ENCODE measurements at regions not wholly inside any gene's neighbourhood (a gene's known extent, or its start where the extent isn't known, plus 50 kb on each side); places are given as distances from the start of the nearest gene placed in this dataset.
"Not testable (repeated sequence)": the region's sequence is repeated elsewhere in the genome, so short reads cannot be mapped to it uniquely, and the experiment has no call there.

GRCh38 chr6:94713446-94713845 is 863.9 kb upstream of the MANEA start:
- Histone ChIP-seq H3K27me3 (ENCODE audit: low read depth, low read length) (no peaks in the 10 kb centered on the region), H3K9me3 (ENCODE audit: insufficient read depth, low read length) (no peaks in the 10 kb centered on the region), H3K79me2 (ENCODE audit: low read length) (no peaks in the 10 kb centered on the region), H3K9ac (ENCODE audit: low read length) (no peak overlapping the region), H2AFZ (ENCODE audit: low read depth, low read length) (no peak overlapping the region), H3K36me3 (replicated peaks; ENCODE audit: low read depth, low read length) (no peaks in the 10 kb centered on the region), H3K27ac (ENCODE audit: low read length) (no peak overlapping the region), H4K20me1 (ENCODE audit: insufficient read depth, low read length) (no peaks in the 10 kb centered on the region), H3K4me3 (ENCODE audit: low read length) (no peak overlapping the region), H3K4me2 (ENCODE audit: low read length) (no peak overlapping the region), H3K4me1 (ENCODE audit: low read length) (no peaks in the 10 kb centered on the region)
- TF ChIP-seq EZH2phosphoT487 (IDR thresholded peaks at IDR 0.05; ENCODE audit: low read depth), result no peak
- TF ChIP-seq CTCF (IDR thresholded peaks at IDR 0.05; ENCODE audit: low read depth, low read length), result no peak

- TF ChIP-seq EZH2phosphoT487 (IDR thresholded peaks at IDR 0.05; ENCODE audit: low read depth) (no peak), CTCF (IDR thresholded peaks at IDR 0.05; ENCODE audit: low read depth, low read length) (no peak)
- H3K9ac ChIP-seq (ENCODE audit: low read length), result no peak overlapping the region
- H3K27ac ChIP-seq (ENCODE audit: low read length), result no peak overlapping the region
- no peaks in the 10 kb centered on the region for H3K36me3 ChIP-seq (replicated peaks; ENCODE audit: low read depth, low read length)
- H3K4me1 ChIP-seq (ENCODE audit: low read length), result no peaks in the 10 kb centered on the region
- H3K4me2 ChIP-seq (ENCODE audit: low read length), result no peak overlapping the region
- H3K27me3 ChIP-seq (ENCODE audit: low read depth, low read length), result no peaks in the 10 kb centered on the region
- H3K9me3 ChIP-seq (ENCODE audit: insufficient read depth, low read length), result no peaks in the 10 kb centered on the region
- H3K79me2 ChIP-seq (ENCODE audit: low read length), result no peaks in the 10 kb centered on the region
- no peak overlapping the region for H2AFZ ChIP-seq (ENCODE audit: low read depth, low read length)
- H4K20me1 ChIP-seq (ENCODE audit: insufficient read depth, low read length), result no peaks in the 10 kb centered on the region
- H3K4me3 ChIP-seq (ENCODE audit: low read length), result no peak overlapping the region
These were observed 878.6 kb upstream of the MANEA start for GRCh38 chr6:94698773-94699172.

GRCh38 chr6:94687255-94687654 is 890.1 kb upstream of the MANEA start:
- H2AFZ ChIP-seq (ENCODE audit: low read depth, low read length); H3K36me3 ChIP-seq (replicated peaks; ENCODE audit: low read depth, low read length); H3K4me3 ChIP-seq (ENCODE audit: low read length); H3K4me1 ChIP-seq (ENCODE audit: low read length); H3K9ac ChIP-seq (ENCODE audit: low read length); H3K27me3 ChIP-seq (ENCODE audit: low read depth, low read length); H3K27ac ChIP-seq (ENCODE audit: low read length); H3K9me3 ChIP-seq (ENCODE audit: insufficient read depth, low read length); H4K20me1 ChIP-seq (ENCODE audit: insufficient read depth, low read length); H3K4me2 ChIP-seq (ENCODE audit: low read length); H3K79me2 ChIP-seq (ENCODE audit: low read length): not testable (repeated sequence)

GRCh38 chr6:94683409-94683808 is 893.9 kb upstream of the MANEA start:
- Histone ChIP-seq H3K4me2 (ENCODE audit: low read length) (no peak overlapping the region), H3K4me3 (ENCODE audit: low read length) (no peak overlapping the region), H3K27me3 (ENCODE audit: low read depth, low read length) (no peaks in the 10 kb centered on the region), H3K79me2 (ENCODE audit: low read length) (no peaks in the 10 kb centered on the region), H3K4me1 (ENCODE audit: low read length) (no peaks in the 10 kb centered on the region), H3K27ac (ENCODE audit: low read length) (no peak overlapping the region), H3K9me3 (ENCODE audit: insufficient read depth, low read length) (no peaks in the 10 kb centered on the region), H3K36me3 (replicated peaks; ENCODE audit: low read depth, low read length) (no peaks in the 10 kb centered on the region), H4K20me1 (ENCODE audit: insufficient read depth, low read length) (no peaks in the 10 kb centered on the region), H3K9ac (ENCODE audit: low read length) (no peak overlapping the region), H2AFZ (ENCODE audit: low read depth, low read length) (no peak overlapping the region)
- TF ChIP-seq EZH2phosphoT487 (IDR thresholded peaks at IDR 0.05; ENCODE audit: low read depth), result no peak
- no peak for TF ChIP-seq CTCF (IDR thresholded peaks at IDR 0.05; ENCODE audit: low read depth, low read length)

- Histone ChIP-seq H3K79me2 (ENCODE audit: low read length) (no peaks in the 10 kb centered on the region), H3K36me3 (replicated peaks; ENCODE audit: low read depth, low read length) (no peaks in the 10 kb centered on the region), H3K4me3 (ENCODE audit: low read length) (no peak overlapping the region), H3K4me1 (ENCODE audit: low read length) (no peaks in the 10 kb centered on the region), H3K9ac (ENCODE audit: low read length) (no peak overlapping the region), H3K9me3 (ENCODE audit: insufficient read depth, low read length) (no peaks in the 10 kb centered on the region), H2AFZ (ENCODE audit: low read depth, low read length) (no peak overlapping the region), H3K27ac (ENCODE audit: low read length) (no peak overlapping the region), H3K27me3 (ENCODE audit: low read depth, low read length) (no peaks in the 10 kb centered on the region), H4K20me1 (ENCODE audit: insufficient read depth, low read length) (no peaks in the 10 kb centered on the region), H3K4me2 (ENCODE audit: low read length) (no peak overlapping the region)
- TF ChIP-seq EZH2phosphoT487 (IDR thresholded peaks at IDR 0.05; ENCODE audit: low read depth) (no peak), CTCF (IDR thresholded peaks at IDR 0.05; ENCODE audit: low read depth, low read length) (no peak)
These were observed 896.6 kb upstream of the MANEA start for GRCh38 chr6:94680669-94681212.

Data from OCI-LY3 (cell line).